ENCODE measurements at regions not wholly inside any gene's neighbourhood (a gene's known extent, or its start where the extent isn't known, plus 50 kb on each side); places are given as distances from the start of the nearest gene placed in this dataset.

DNA sequence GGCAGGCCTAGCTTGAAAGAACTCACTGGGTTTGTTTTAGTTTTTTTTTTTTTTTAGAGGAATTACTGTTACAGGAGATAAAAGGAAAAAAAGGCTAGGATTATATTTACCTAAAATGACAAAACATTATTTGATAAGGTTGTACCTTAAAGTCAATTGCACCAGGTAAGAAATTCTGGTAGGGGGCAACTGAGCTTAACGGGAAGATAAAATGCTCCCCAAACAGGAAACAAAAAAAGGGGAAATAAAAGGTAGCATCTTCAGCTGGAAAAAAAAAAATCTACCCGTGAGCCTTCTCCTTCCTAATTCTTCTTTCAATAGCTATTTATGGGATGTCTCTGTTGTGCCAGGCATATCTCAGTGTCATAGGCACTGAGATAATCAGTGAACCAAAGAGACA is 164.5 kb downstream of the PIK3R1 start:
- TF ChIP-seq, protein P1, sequence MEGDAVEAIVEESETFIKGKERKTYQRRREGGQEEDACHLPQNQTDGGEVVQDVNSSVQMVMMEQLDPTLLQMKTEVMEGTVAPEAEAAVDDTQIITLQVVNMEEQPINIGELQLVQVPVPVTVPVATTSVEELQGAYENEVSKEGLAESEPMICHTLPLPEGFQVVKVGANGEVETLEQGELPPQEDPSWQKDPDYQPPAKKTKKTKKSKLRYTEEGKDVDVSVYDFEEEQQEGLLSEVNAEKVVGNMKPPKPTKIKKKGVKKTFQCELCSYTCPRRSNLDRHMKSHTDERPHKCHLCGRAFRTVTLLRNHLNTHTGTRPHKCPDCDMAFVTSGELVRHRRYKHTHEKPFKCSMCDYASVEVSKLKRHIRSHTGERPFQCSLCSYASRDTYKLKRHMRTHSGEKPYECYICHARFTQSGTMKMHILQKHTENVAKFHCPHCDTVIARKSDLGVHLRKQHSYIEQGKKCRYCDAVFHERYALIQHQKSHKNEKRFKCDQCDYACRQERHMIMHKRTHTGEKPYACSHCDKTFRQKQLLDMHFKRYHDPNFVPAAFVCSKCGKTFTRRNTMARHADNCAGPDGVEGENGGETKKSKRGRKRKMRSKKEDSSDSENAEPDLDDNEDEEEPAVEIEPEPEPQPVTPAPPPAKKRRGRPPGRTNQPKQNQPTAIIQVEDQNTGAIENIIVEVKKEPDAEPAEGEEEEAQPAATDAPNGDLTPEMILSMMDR (conservative IDR thresholded peaks at IDR 0.05; ENCODE audit: low read length) = no peak
- no peak for TF ChIP-seq EZH2phosphoT487 (IDR thresholded peaks at IDR 0.05; ENCODE audit: borderline replicate concordance, low read depth, low read length)
